ENCODE measurements at regions not wholly inside any gene's neighbourhood (a gene's known extent, or its start where the extent isn't known, plus 50 kb on each side); places are given as distances from the start of the nearest gene placed in this dataset.
"Not testable (repeated sequence)": the region's sequence is repeated elsewhere in the genome, so short reads cannot be mapped to it uniquely, and the experiment has no call there.

- no peak for DNase-seq
Observed at GRCh38 chr6:167472148-167472547, 147.3 kb downstream of the TTLL2 start.

- no peak for DNase-seq
Observed at GRCh38 chr6:167472880-167473279, 148.0 kb downstream of the TTLL2 start.

- DNase-seq, result no peak
Observed at GRCh38 chr6:167474171-167474570, 149.3 kb downstream of the TTLL2 start.

DNA sequence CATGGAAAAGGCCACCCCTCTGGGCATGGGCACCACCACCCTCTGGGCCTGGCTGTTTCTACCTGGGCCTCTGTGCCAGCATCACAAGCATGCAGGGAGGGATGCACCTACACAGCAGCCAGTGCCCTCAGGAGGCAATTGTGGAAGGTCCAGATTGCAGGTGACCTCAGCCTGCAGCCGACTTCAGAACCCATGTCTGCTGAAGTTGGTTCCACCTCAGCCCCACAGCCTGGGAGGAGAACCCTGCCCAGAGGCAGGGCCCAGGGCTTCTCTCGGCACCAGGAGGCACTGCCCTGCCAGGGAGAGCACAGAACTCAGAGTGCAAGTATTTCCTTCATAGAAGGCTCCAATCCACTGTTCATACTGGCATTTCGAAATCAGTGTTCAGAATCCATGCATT is 149.8 kb downstream of the TTLL2 start:
- DNase-seq, result no peak

- no peak for DNase-seq
Observed at GRCh38 chr6:167475947-167476346, 151.1 kb downstream of the TTLL2 start.

- DNase-seq, result no peak
Observed at GRCh38 chr6:167476844-167477595, 152.1 kb downstream of the TTLL2 start.

DNA sequence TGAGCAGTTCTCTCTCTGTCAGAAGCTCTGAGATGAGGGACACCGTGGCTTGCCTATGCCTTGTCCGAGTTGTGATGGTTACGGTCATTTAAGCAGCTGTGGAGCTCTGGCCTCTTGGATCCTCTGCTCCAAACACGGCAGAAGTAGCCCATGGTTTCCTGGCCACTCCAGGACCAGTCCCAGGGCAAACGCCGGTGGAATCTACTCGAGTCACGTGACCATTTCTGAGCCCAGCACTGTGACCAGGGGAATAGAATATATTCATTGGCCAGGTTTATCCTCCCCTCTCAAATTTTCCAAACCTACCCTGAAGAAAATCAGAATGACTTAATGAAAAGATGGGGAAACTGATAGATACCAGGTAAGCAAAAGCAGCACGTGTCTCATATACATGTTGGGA is 152.8 kb downstream of the TTLL2 start:
- DNase-seq, result no peak

GRCh38 chr6:167479301-167479700 is 154.4 kb downstream of the TTLL2 start:
- DNase-seq, result no peak

- DNase-seq, result no peak
Observed at GRCh38 chr6:167479901-167480648, 155.2 kb downstream of the TTLL2 start.

DNA sequence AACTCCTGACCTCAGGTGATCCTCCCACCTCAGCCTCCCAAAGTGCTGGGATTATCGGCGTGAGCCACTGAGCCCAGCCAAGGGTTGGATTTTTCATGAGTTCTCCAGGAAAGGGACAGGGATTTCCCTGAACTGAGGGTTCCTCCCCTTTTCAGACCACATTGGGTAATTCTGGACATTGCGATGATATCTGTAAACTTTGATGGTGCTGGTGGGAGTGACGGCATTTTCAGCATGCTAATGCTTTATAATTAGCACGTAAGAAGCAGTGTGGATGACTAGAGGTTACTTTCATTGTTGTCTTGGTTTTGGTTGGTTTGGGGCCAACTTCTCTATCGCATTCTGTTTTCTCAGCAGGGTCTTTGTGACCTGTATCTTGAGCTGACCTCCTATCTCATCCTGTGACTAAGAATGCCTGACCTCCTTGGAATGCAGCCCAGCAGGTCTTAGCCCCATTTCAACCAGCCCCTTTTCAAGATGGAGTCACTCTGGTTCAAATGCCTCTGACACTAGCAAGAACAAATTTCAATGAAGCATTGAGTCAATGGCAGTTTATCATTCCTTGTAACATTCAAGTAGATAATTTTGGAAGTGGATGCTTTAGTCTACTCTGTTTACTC is 156.5 kb downstream of the TTLL2 start:
- no peak for DNase-seq

DNA sequence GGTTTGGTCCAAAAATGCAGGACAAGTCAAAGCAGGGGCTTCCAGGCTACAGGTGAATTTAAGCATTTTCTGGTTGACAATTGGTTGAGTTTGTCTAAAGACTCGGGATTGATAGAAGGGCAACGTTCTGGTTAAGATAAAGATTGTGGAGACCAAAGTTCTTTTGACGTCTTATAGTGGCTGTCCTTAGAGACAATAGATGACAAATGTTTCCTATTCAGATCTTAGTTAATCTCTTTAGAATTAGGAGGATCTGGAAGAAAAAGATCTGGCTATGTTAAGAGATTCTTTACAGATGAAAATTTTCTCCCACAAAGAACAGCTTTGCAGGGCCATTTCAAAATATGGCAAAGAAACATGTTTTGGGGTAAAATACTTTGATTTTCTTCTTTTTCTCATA is 157.9 kb downstream of the TTLL2 start:
- DNase-seq, result not testable (repeated sequence)

DNA sequence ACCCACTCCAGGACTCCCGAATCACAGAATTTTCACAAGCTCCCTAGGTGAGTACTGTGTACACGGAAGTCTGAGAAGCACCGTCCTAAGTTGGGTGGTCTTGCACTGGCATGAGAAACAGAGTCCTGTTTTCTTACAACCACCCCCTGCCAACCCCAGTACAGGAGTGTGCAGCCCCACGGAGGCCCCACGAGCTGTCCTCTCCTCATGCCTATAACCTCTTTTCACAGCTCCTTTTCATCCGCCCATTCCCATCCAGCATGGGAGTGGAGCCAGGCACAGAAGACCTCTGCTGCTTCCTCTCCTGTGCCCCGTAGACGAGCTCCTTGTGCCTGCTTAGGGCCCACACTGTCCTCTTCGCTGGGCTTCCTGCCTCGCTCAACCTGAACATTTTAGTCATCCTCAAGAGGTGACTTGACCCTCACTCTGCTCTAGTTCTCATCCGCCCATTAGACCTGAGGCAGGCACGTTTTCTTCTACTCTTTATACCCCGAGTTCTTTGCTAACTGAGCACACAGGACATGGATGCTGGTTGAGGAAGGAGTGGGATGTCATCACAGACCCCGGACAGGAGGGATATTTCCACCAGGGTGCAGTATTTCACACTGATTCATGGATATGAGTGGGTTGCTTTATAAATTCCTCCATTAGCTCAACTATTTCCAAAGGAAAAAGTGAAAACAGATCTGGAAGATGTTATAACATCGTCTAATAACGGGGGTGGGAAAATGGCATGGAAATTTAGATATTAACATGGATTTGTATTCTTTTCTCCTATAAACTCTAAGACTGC is 160.5 kb downstream of the TTLL2 start:
- DNase-seq, result no peak

- DNase-seq, result no peak
Observed at GRCh38 chr6:167487749-167488664, 163.1 kb downstream of the TTLL2 start.

- DNase-seq, result no peak
Observed at GRCh38 chr6:167491438-167492099, 166.7 kb downstream of the TTLL2 start.

DNA sequence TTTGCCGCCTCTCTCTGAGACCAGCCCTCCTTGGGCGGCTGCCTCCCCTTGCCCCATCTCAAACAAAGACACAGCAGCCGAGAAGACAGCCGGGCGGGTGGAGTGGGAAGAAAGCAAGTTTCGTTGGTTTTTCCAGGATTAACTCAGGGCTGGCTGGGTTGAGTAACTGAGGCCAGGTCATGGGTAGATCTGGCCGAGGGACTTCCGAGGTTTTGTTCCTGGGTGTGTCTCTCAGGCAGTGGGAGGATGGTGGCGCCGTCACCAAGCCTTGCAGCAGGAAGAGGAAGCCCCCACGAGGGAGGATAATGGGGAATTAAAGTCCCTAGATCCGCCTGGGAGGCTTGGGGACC is 167.2 kb downstream of the TTLL2 start:
- no peak for DNase-seq

- no peak for DNase-seq
Observed at GRCh38 chr6:167493310-167493709, 168.4 kb downstream of the TTLL2 start.

GRCh38 chr6:167493976-167494697 is 169.3 kb downstream of the TTLL2 start:
- no peak for DNase-seq

GRCh38 chr6:167494698-167495435 is 170.0 kb downstream of the TTLL2 start:
- DNase-seq, result no peak

DNA sequence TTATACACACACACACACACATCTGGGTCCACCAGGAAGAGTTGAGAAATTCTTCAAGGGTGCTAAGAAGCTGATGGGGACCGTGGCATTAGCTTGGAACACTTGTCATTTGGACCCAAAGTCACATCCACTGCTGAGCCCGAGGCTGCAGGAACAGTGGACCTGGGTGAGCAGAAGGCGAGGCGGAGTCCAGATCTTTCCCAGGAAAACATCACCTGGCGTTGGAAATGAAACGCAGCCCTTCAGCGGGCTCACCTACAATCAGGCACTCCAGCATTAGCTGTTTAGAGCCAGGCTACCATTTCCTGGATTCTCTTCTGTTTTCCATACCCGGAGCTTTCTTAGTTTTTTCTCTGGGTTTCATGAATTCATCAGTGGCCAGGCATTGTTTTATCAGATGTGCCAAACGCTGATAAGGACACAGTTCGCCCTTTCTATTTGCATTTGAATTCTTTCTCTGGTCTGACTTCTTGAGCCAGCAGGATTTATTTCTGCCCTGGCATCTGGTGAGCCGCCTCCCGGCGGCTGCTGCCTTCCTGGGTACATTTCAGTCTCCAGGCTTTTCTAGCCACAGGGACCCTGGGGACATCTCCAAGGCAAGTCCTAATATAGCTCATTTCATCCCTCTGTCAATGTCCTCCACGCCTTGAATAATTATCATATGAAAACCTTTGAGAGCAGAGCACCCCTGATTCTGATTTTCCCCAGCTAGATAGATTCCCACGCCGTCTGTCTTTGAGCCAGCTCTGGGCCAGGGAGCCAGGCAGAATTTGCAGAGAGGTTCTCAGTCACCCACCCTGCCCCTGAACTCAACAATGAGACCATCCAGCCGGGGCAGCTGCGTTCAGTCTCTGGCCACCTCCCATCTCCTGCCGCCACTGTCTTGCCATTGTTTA is 170.9 kb downstream of the TTLL2 start:
- no peak for DNase-seq

Data from SHP77 (cell line).